OCI-LY7 (cell line): ENCODE measurements at regions not wholly inside any gene's neighbourhood (a gene's known extent, or its start where the extent isn't known, plus 50 kb on each side); places are given as distances from the start of the nearest gene placed in this dataset.

Source experiments
- BruUV-seq: library from RNA; stranded (reverse); fragments of 400-500 nt; replicated peaks from 2 replicates; lab custom pipeline; 2021; lab: Mats Ljungman, UMichigan
- CTCF ChIA-PET: fragments of 300-600 bp; sonication (Branson Sonifier 250); formaldehyde crosslinking; loops from one replicate; lab custom pipeline; 2022; ENCODE audit warnings: antibody characterized with exemption; ENCODE audit not compliant: unreplicated experiment; lab: Charles Lee
- POLR2A ChIA-PET: fragments of 300-600 bp; sonication (Branson Sonifier 250); formaldehyde crosslinking; loops from one replicate; lab custom pipeline; 2022; ENCODE audit warnings: antibody characterized with exemption; lab: Charles Lee
- DNase-seq: peaks from one replicate; pipeline ENCODE4 v3.0.0-alpha.2; 2015; ENCODE audit warnings: low spot score
- H2AFZ ChIP-seq: fragments of 200-600 bp; sonication (generic), shearing (Covaris generic); 2 replicates; pipeline ENCODE4 v1.6.1; 2014; ENCODE audit warnings: mild to moderate bottlenecking, antibody characterized with exemption, low read length, moderate library complexity
- H3K27ac ChIP-seq: fragments of 200-600 bp; sonication (generic); 2 replicates; pipeline ENCODE4 v1.5.1; 2014; ENCODE audit warnings: mixed run types, low read depth, mild to moderate bottlenecking, moderate library complexity, low read length, inconsistent platforms; ENCODE audit not compliant: poor library complexity, severe bottlenecking
- H3K36me3 ChIP-seq: fragments of 200-600 bp; sonication (generic); 2 replicates; pipeline ENCODE4 v1.6.1; 2014; ENCODE audit warnings: mild to moderate bottlenecking, antibody characterized with exemption, low read length, moderate library complexity, mixed read lengths; ENCODE audit not compliant: insufficient read depth
- H3K4me1 ChIP-seq: fragments of 200-600 bp; sonication (generic); 2 replicates; pipeline ENCODE4 v1.5.1; 2014; ENCODE audit warnings: mild to moderate bottlenecking, low read length; ENCODE audit not compliant: insufficient read depth, poor library complexity, severe bottlenecking
- H3K4me2 ChIP-seq: fragments of 200-600 bp; sonication (generic); 2 replicates; pipeline ENCODE4 v1.6.1; 2014; ENCODE audit warnings: mild to moderate bottlenecking, low read length
- H3K4me3 ChIP-seq: fragments of 200-600 bp; sonication (generic); 2 replicates; pipeline ENCODE4 v1.5.1; 2014; ENCODE audit warnings: mild to moderate bottlenecking, low read depth, low read length; ENCODE audit not compliant: poor library complexity, severe bottlenecking
- H3K79me2 ChIP-seq: fragments of 200-600 bp; sonication (generic); 2 replicates; pipeline ENCODE4 v1.6.1; 2016; ENCODE audit warnings: low read depth, mild to moderate bottlenecking, low read length, moderate library complexity, mixed read lengths; ENCODE audit not compliant: insufficient read depth
- H3K9me2 ChIP-seq: fragments of 200-600 bp; sonication (generic); 2 replicates; pipeline ENCODE4 v1.6.1; 2016; ENCODE audit warnings: mild to moderate bottlenecking, low read length, mixed read lengths; ENCODE audit not compliant: insufficient read depth
- H3K9me3 ChIP-seq: fragments of 200-600 bp; sonication (generic); 2 replicates; pipeline ENCODE4 v1.6.1; 2014; ENCODE audit warnings: mild to moderate bottlenecking, mixed run types, low read length, mixed read lengths
- H4K20me1 ChIP-seq: fragments of 200-600 bp; sonication (generic); 2 replicates; pipeline ENCODE4 v1.6.1; 2014; ENCODE audit warnings: mild to moderate bottlenecking, antibody characterized with exemption, low read length, moderate library complexity, mixed read lengths; ENCODE audit not compliant: insufficient read depth
- CTCF ChIP-seq: fragments of 200-600 bp; sonication (generic); conservative IDR thresholded peaks from 2 replicates; pipeline ENCODE4 v1.5.1; 2014; ENCODE audit warnings: mild to moderate bottlenecking, antibody characterized with exemption, low read length, moderate library complexity, mixed read lengths
- EZH2phosphoT487 ChIP-seq: fragments of 200-600 bp; sonication (generic); IDR thresholded peaks from 2 replicates; pipeline ENCODE4 v1.6.1; 2018; ENCODE audit warnings: low read depth, borderline replicate concordance, mild to moderate bottlenecking, mixed run types, antibody characterized with exemption, low read length, moderate library complexity, mixed read lengths
- intact Hi-C: fragments of 100-400 bp; cut with micrococcal nuclease; formaldehyde crosslinking; loops from one replicate; pipeline ENCODE4 v1.10.0; 2022; ENCODE audit not compliant: unreplicated experiment

GRCh38 chr4:8735236-8736089, 136.2 kb downstream of the HMX1 start:
- DNase-seq: no peak
- no TSS peak for BruUV-seq
- ChIA-PET CTCF (no interaction called here), POLR2A (no interaction called here)
- H3K4me3 ChIP-seq: no peak overlapping the region
- TF ChIP-seq EZH2phosphoT487 (no peak), CTCF (no peak)
- no peaks in the 10 kb centered on the region for H3K9me3 ChIP-seq
- intact Hi-C loops: no loop called here
- no peaks in the 10 kb centered on the region for H3K36me3 ChIP-seq
- no peaks in the 10 kb centered on the region for H3K9me2 ChIP-seq
- no peak overlapping the region for H3K27ac ChIP-seq
- H3K4me1 ChIP-seq: no peaks in the 10 kb centered on the region
- H3K79me2 ChIP-seq: no peaks in the 10 kb centered on the region
- no peaks in the 10 kb centered on the region for H4K20me1 ChIP-seq
- no peak overlapping the region for H2AFZ ChIP-seq
- no peak overlapping the region for H3K4me2 ChIP-seq

GRCh38 chr4:8732681-8733243, 138.9 kb downstream of the HMX1 start:
- Histone ChIP-seq H3K36me3 (no peaks in the 10 kb centered on the region), H3K9me3 (no peaks in the 10 kb centered on the region), H3K4me3 (no peak overlapping the region), H4K20me1 (no peaks in the 10 kb centered on the region), H2AFZ (no peak overlapping the region), H3K9me2 (no peaks in the 10 kb centered on the region), H3K27ac (no peak overlapping the region), H3K4me2 (no peak overlapping the region), H3K79me2 (no peaks in the 10 kb centered on the region), H3K4me1 (no peaks in the 10 kb centered on the region)
- POLR2A ChIA-PET: no interaction called here
- intact Hi-C loops: no loop called here
- CTCF ChIA-PET: no interaction called here
- DNase-seq: no peak
- no TSS peak for BruUV-seq
- TF ChIP-seq EZH2phosphoT487: no peak
- TF ChIP-seq CTCF: no peak

GRCh38 chr4:8732092-8732491, 139.5 kb downstream of the CPZ start:
- ChIA-PET POLR2A (no interaction called here), CTCF (no interaction called here)
- H3K79me2 ChIP-seq: no peaks in the 10 kb centered on the region
- no peaks in the 10 kb centered on the region for H3K9me3 ChIP-seq
- no peak overlapping the region for H3K4me2 ChIP-seq
- H3K4me3 ChIP-seq: no peak overlapping the region
- no peaks in the 10 kb centered on the region for H4K20me1 ChIP-seq
- intact Hi-C loops: no loop called here
- no peak overlapping the region for H3K27ac ChIP-seq
- TF ChIP-seq CTCF: no peak
- H3K4me1 ChIP-seq: no peaks in the 10 kb centered on the region
- no TSS peak for BruUV-seq
- no peak overlapping the region for H2AFZ ChIP-seq
- no peak for DNase-seq
- H3K36me3 ChIP-seq: no peaks in the 10 kb centered on the region
- H3K9me2 ChIP-seq: no peaks in the 10 kb centered on the region
